Endodermal cell (in vitro differentiated cells): ENCODE measurements at regions not wholly inside any gene's neighbourhood (a gene's known extent, or its start where the extent isn't known, plus 50 kb on each side); places are given as distances from the start of the nearest gene placed in this dataset.

Source experiments
- DNase-seq: peaks from one replicate; pipeline ENCODE4 v3.0.0-alpha.2; 2017
- H3K27ac ChIP-seq: 2 replicates; pipeline ENCODE4 v1.5.1; 2013; ENCODE audit warnings: mild to moderate bottlenecking, low read depth, low read length, moderate library complexity
- H3K27me3 ChIP-seq: 2 replicates; pipeline ENCODE4 v1.6.1; 2013; ENCODE audit warnings: mild to moderate bottlenecking, low read length, moderate library complexity; ENCODE audit not compliant: insufficient read depth, control insufficient read depth, poor library complexity, severe bottlenecking
- H3K36me3 ChIP-seq: 2 replicates; pipeline ENCODE4 v1.7.0; 2013; ENCODE audit warnings: mild to moderate bottlenecking, low read length, moderate library complexity; ENCODE audit not compliant: control insufficient read depth, insufficient read depth
- H3K4me1 ChIP-seq: one replicate; pipeline ENCODE4 v1.7.0; 2013; ENCODE audit warnings: low read length; ENCODE audit not compliant: control insufficient read depth, insufficient read depth
- H3K4me3 ChIP-seq: 2 replicates; pipeline ENCODE4 v1.5.1; 2013; ENCODE audit warnings: mild to moderate bottlenecking, low read length, moderate library complexity
- H3K9ac ChIP-seq: 2 replicates; pipeline ENCODE4 v1.6.1; 2013; ENCODE audit warnings: mild to moderate bottlenecking, low read length, moderate library complexity; ENCODE audit not compliant: poor library complexity, severe bottlenecking; ENCODE audit errors: extremely low read depth
- H3K9me3 ChIP-seq: 2 replicates; pipeline ENCODE4 v1.6.1; 2013; ENCODE audit warnings: mild to moderate bottlenecking, low read length, moderate library complexity; ENCODE audit not compliant: control insufficient read depth
- H3K27ac Mint-ChIP-seq: 2 replicates; pipeline ENCODE4 v1.8.0; 2020; ENCODE audit warnings: mixed read lengths
- H3K27me3 Mint-ChIP-seq: 2 replicates; pipeline ENCODE4 v1.8.0; 2021; ENCODE audit warnings: mild to moderate bottlenecking, mixed read lengths; ENCODE audit not compliant: insufficient read depth
- H3K36me3 Mint-ChIP-seq: 2 replicates; pipeline ENCODE4 v1.8.0; 2020; ENCODE audit warnings: low read depth, mixed read lengths
- H3K4me1 Mint-ChIP-seq: 2 replicates; pipeline ENCODE4 v1.8.0; 2020; ENCODE audit warnings: mixed read lengths
- H3K4me3 Mint-ChIP-seq: 2 replicates; pipeline ENCODE4 v1.8.0; 2020; ENCODE audit warnings: mild to moderate bottlenecking, moderate library complexity, mixed read lengths
- H3K9me3 Mint-ChIP-seq: 2 replicates; pipeline ENCODE4 v1.8.0; 2020; ENCODE audit warnings: mild to moderate bottlenecking, mixed read lengths
- WGBS, 2 experiments: methylation state at CpG; one replicate each; pipeline versions ENCODE4 v1.1.5 to v1.1.7; 2013; ENCODE audit warnings: missing lambda C conversion rate in 2 of 2, mixed read lengths in 1 of 2; ENCODE audit not compliant: insufficient coverage in 1 of 2, insufficient read length in 1 of 2; 5-methylcytosine and 5-hydroxymethylcytosine counted together
- TF ChIP-seq, protein P1 (sequence below): fragments of 200-600 bp; sonication (generic); conservative IDR thresholded peaks from 2 replicates; pipeline ENCODE4 v1.5.0; 2021; ENCODE audit warnings: antibody characterized with exemption, mild to moderate bottlenecking

DNA sequence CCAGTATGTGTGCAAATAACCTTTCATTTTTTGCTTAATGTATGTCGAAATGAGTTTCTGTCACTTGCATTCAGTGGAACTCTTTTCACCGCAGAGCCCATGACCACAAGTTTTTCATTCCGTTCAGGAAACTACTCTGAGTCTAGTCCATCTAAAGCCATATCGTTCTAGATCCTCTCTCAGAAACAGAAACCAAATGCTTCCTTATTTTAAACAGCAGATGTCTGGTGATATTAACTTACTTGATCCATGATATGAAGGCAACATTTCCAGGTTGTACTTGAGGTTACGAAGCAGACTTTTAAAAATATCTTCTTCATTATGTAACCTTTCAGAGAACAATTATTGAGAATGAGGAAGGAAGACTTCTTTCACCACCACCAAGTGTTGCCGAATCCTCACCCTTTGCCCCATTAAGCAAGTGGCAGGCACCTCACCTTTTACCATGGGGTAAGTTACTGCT lies 72.4 kb upstream of the GNAQ start:
- 90 to 93% methylated on average over 2 to 6 of the region's 6 CpGs for WGBS, 2 experiments
- no peak overlapping the region for H3K4me3 Mint-ChIP-seq

DNA sequence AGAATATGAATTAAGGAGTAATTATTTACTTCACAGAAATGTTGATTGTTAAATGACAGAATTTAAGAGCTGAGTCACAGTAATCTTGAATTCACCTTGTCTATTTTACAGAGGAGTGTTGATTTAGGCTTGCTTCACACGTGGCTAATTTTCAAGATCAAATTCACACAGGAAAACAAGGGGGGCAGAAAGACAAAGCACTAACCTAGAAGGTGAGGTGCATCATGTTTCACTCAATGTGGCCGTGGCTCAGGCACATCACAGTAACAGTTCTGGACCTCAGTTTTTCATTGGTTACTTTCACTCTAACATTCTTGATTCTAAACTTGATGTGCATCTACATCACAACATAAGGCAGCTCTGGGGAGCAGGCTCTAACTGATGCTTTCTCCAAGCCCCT lies 69.6 kb upstream of the GNAQ start:
- no peak for DNase-seq
- H3K4me3 Mint-ChIP-seq, result no peak overlapping the region
- H3K4me1 ChIP-seq, result no peaks in the 10 kb centered on the region
- no peaks in the 10 kb centered on the region for H3K9me3 ChIP-seq
- H3K9ac ChIP-seq, result no peak overlapping the region
- H3K27me3 ChIP-seq, result no peaks in the 10 kb centered on the region
- WGBS, 2 experiments, result 85 to 92% methylated on average over 2 of the region's 2 CpGs
- H3K27ac Mint-ChIP-seq, result no peak overlapping the region
- no peak overlapping the region for H3K27ac ChIP-seq
- H3K4me1 Mint-ChIP-seq, result peaks cover 1% of the 10 kb centered on the region
- H3K36me3 ChIP-seq, result no peaks in the 10 kb centered on the region
- no peaks in the 10 kb centered on the region for H3K9me3 Mint-ChIP-seq
- TF ChIP-seq, protein P1, sequence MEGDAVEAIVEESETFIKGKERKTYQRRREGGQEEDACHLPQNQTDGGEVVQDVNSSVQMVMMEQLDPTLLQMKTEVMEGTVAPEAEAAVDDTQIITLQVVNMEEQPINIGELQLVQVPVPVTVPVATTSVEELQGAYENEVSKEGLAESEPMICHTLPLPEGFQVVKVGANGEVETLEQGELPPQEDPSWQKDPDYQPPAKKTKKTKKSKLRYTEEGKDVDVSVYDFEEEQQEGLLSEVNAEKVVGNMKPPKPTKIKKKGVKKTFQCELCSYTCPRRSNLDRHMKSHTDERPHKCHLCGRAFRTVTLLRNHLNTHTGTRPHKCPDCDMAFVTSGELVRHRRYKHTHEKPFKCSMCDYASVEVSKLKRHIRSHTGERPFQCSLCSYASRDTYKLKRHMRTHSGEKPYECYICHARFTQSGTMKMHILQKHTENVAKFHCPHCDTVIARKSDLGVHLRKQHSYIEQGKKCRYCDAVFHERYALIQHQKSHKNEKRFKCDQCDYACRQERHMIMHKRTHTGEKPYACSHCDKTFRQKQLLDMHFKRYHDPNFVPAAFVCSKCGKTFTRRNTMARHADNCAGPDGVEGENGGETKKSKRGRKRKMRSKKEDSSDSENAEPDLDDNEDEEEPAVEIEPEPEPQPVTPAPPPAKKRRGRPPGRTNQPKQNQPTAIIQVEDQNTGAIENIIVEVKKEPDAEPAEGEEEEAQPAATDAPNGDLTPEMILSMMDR, result no peak
- H3K27me3 Mint-ChIP-seq, result no peaks in the 10 kb centered on the region
- no peak overlapping the region for H3K4me3 ChIP-seq
- no peaks in the 10 kb centered on the region for H3K36me3 Mint-ChIP-seq

More for the DNA sequence above, 72.4 kb upstream of the GNAQ start:
- Histone ChIP-seq H3K9me3 (no peaks in the 10 kb centered on the region), H3K4me3 (no peak overlapping the region), H3K27ac (no peak overlapping the region), H3K9ac (no peak overlapping the region), H3K4me1 (no peaks in the 10 kb centered on the region), H3K27me3 (no peaks in the 10 kb centered on the region), H3K36me3 (no peaks in the 10 kb centered on the region)
- no peaks in the 10 kb centered on the region for H3K36me3 Mint-ChIP-seq
- DNase-seq, result no peak
- H3K27ac Mint-ChIP-seq, result no peak overlapping the region
- TF ChIP-seq, protein P1, result no peak
- no peaks in the 10 kb centered on the region for H3K4me1 Mint-ChIP-seq
- no peaks in the 10 kb centered on the region for H3K27me3 Mint-ChIP-seq
- no peaks in the 10 kb centered on the region for H3K9me3 Mint-ChIP-seq

DNA sequence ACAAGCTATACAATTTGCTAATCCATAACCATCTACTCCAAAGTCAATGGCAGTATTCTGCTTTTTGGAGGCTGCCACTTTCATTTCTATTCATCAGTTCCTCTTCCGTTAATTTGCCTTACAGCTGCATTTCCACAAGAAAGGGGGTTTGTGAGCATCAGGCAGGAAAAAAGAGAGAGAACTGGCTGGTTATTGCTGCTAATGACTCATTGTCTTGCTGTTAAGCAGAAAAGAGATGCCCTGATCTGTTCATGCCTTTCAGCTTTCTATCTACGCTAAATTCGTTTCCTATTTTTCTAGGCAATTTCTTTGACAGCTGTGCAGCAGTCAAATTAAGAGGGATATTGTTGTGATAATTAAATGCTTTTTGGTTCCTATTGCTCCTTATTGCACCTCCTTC lies 65.9 kb upstream of the GNAQ start:
- Histone ChIP-seq H3K27me3 (no peaks in the 10 kb centered on the region), H3K4me1 (no peaks in the 10 kb centered on the region), H3K9me3 (no peaks in the 10 kb centered on the region), H3K27ac (no peak overlapping the region), H3K4me3 (no peak overlapping the region), H3K9ac (no peak overlapping the region), H3K36me3 (no peaks in the 10 kb centered on the region)
- WGBS, 2 experiments, result 60 to 77% methylated on average over 1 to 3 of the region's 3 CpGs
- Mint-ChIP-seq H3K27me3 (no peaks in the 10 kb centered on the region), H3K27ac (no peak overlapping the region), H3K4me1 (peaks cover 1% of the 10 kb centered on the region), H3K36me3 (no peaks in the 10 kb centered on the region), H3K9me3 (no peaks in the 10 kb centered on the region), H3K4me3 (no peak overlapping the region)
- DNase-seq, result no peak
- TF ChIP-seq, protein P1, result no peak
